Breast epithelium (tissue), 3 donors: ENCODE measurements at regions not wholly inside any gene's neighbourhood (a gene's known extent, or its start where the extent isn't known, plus 50 kb on each side); places are given as distances from the start of the nearest gene placed in this dataset.

Experiments used
- CTCF ChIP-seq, 3 donors: fragments of 450-650 bp; IDR thresholded peaks; one replicate each; pipeline ENCODE4 v1.5.1; 2016 to 2017; ENCODE audit warnings: antibody characterized with exemption in 3 of 3, mild to moderate bottlenecking in 3 of 3, moderate library complexity in 3 of 3
- POLR2AphosphoS5 ChIP-seq, 3 donors: sonication (generic); formaldehyde crosslinking; IDR thresholded peaks; one replicate each; pipeline ENCODE4 v1.6.1; 2017; ENCODE audit warnings: antibody characterized with exemption in 3 of 3

- TF ChIP-seq CTCF (IDR thresholded peaks at IDR 0.05) (no peak), POLR2AphosphoS5 (IDR thresholded peaks at IDR 0.05) (no peak)
These were observed 506.7 kb downstream of the KCTD12 start for GRCh38 chr13:76379341-76380105.
